Keratinocyte (primary cell): ENCODE measurements at regions not wholly inside any gene's neighbourhood (a gene's known extent, or its start where the extent isn't known, plus 50 kb on each side); places are given as distances from the start of the nearest gene placed in this dataset.

Experiments used
- DNase-seq: peaks from one replicate; pipeline ENCODE4 v3.0.0-alpha.2; 2011; ENCODE audit warnings: low read depth, missing footprints, low spot score
- FAIRE-seq: peaks from 2 replicates; lab custom pipeline; 2011; peaks lifted over from hg19 to GRCh38; lab: Jason Lieb, UNC
- H2AFZ ChIP-seq: 2 replicates; pipeline ENCODE4 v1.6.0; 2012; ENCODE audit warnings: low read length, control low read depth, inconsistent platforms; ENCODE audit not compliant: control insufficient read depth
- H3K27ac ChIP-seq: 2 replicates; pipeline ENCODE4 v1.5.1; 2011; ENCODE audit warnings: low read length; ENCODE audit not compliant: control insufficient read depth, insufficient read depth
- H3K27me3 ChIP-seq: 3 replicates; pipeline ENCODE4 v1.6.0; 2011; ENCODE audit warnings: low read length; ENCODE audit not compliant: control insufficient read depth, insufficient read depth; ENCODE audit errors: extremely low read depth
- H3K36me3 ChIP-seq, 2 experiments: 2 replicates in 1 of 2; 3 replicates in 1 of 2; pipeline ENCODE4 v1.5.1; 2011; ENCODE audit warnings: low read length in 2 of 2, mild to moderate bottlenecking in 1 of 2; ENCODE audit not compliant: control insufficient read depth in 2 of 2, insufficient read depth in 2 of 2; ENCODE audit errors: extremely low read depth in 1 of 2
- H3K4me1 ChIP-seq: 3 replicates; pipeline ENCODE4 v1.5.1; 2011; ENCODE audit warnings: low read length; ENCODE audit not compliant: control insufficient read depth, insufficient read depth; ENCODE audit errors: extremely low read depth
- H3K4me2 ChIP-seq: 3 replicates; pipeline ENCODE4 v1.6.0; 2011; ENCODE audit warnings: low read depth, low read length; ENCODE audit not compliant: control insufficient read depth, insufficient read depth; ENCODE audit errors: extremely low read depth
- H3K4me3 ChIP-seq, 3 experiments: fragments of 200-600 bp in 1 of 3; sonication (generic) in 1 of 3; 2 replicates in 2 of 3; 3 replicates in 1 of 3; pipeline ENCODE4 v1.5.1; 2011 to 2016; ENCODE audit warnings: low read length in 3 of 3, mild to moderate bottlenecking in 3 of 3, control low read depth in 2 of 3, inconsistent platforms in 1 of 3, low read depth in 1 of 3, mixed read lengths in 1 of 3, mixed run types in 1 of 3, moderate library complexity in 1 of 3; ENCODE audit not compliant: control insufficient read depth in 2 of 3, insufficient read depth in 2 of 3; ENCODE audit errors: extremely low read depth in 1 of 3
- H3K79me2 ChIP-seq: 2 replicates; pipeline ENCODE4 v1.6.0; 2012; ENCODE audit warnings: low read length; ENCODE audit not compliant: control insufficient read depth, insufficient read depth
- H3K9ac ChIP-seq: 3 replicates; pipeline ENCODE4 v1.6.0; 2011; ENCODE audit warnings: low read length; ENCODE audit not compliant: control insufficient read depth, insufficient read depth; ENCODE audit errors: extremely low read depth
- H3K9me1 ChIP-seq: 3 replicates; pipeline ENCODE4 v1.6.0; 2011; ENCODE audit warnings: low read length; ENCODE audit not compliant: control insufficient read depth, insufficient read depth; ENCODE audit errors: extremely low read depth
- H3K9me3 ChIP-seq: 2 replicates; pipeline ENCODE4 v1.5.1; 2012; ENCODE audit warnings: low read depth, low read length; ENCODE audit not compliant: control insufficient read depth
- H4K20me1 ChIP-seq: 3 replicates; pipeline ENCODE4 v1.6.0; 2011; ENCODE audit warnings: low read length; ENCODE audit not compliant: control insufficient read depth, insufficient read depth; ENCODE audit errors: extremely low read depth
- EZH2 ChIP-seq: IDR thresholded peaks from one replicate; pipeline ENCODE4 v1.6.1; 2012; ENCODE audit warnings: inconsistent platforms, mild to moderate bottlenecking, low read length, moderate library complexity
- dilution Hi-C: fragments of 300-500 bp; cut with MboI; formaldehyde crosslinking; loops from one replicate; pipeline ENCODE4 v1.7.0; 2020; ENCODE audit warnings: low sequenced_read_pairs; ENCODE audit not compliant: extremely low pct_ligation_motif_present
- TF ChIP-seq, protein P1 (sequence below), 3 experiments: IDR thresholded peaks in 1 of 3; conservative IDR thresholded peaks in 1 of 3; optimal IDR thresholded peaks in 1 of 3; 2 replicates in 2 of 3; 3 replicates in 1 of 3; pipeline versions ENCODE3 to v1.5.1; 2011; ENCODE audit warnings: low read length in 3 of 3, mild to moderate bottlenecking in 3 of 3, moderate library complexity in 2 of 3, control low read depth in 1 of 3, inconsistent platforms in 1 of 3; ENCODE audit not compliant: insufficient read depth in 2 of 3; ENCODE audit errors: extremely low read depth in 1 of 3

DNA sequence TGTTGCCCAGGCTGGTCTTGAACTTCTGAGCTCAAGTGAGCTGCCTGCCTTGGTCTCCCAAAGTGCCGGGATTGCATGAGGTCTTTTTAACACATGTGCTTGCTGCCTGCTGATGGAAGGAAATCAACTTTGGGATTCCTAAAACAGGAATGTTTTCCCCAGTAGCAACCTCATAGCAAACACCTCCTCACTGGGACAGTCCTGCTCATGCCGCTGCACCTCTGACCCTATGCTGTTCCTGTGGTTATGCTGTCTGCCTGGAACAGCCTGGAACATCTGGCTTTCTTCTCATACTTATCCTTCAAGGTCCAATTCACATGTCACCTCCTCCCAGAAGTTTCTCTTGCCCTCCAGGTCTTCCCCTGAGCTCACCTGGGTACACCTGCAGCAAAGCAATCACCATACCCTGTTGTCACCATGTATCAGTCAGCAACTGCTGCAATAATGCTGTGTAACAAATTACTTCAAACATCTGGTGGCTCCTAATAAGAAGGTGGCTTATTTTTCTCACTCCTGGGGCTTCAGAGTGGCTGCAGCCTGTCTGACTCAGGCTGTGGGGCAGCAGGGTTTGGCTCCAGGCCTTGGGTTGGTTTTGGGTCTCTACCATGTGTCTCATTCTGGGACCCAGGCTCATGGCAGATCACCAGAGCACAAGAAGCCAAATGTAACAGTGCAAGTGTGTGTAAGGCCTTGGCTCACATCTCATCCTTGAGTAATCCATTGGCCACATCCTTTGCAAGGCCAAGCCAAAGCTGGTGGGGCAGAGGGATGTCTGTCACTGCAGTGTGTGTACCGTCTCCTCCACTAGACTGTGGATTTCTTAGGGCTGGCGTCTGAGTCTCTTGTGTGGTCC lies 59.4 kb upstream of the SORCS2 start:
- H2AFZ ChIP-seq, result no peak overlapping the region
- TF ChIP-seq, protein P1, sequence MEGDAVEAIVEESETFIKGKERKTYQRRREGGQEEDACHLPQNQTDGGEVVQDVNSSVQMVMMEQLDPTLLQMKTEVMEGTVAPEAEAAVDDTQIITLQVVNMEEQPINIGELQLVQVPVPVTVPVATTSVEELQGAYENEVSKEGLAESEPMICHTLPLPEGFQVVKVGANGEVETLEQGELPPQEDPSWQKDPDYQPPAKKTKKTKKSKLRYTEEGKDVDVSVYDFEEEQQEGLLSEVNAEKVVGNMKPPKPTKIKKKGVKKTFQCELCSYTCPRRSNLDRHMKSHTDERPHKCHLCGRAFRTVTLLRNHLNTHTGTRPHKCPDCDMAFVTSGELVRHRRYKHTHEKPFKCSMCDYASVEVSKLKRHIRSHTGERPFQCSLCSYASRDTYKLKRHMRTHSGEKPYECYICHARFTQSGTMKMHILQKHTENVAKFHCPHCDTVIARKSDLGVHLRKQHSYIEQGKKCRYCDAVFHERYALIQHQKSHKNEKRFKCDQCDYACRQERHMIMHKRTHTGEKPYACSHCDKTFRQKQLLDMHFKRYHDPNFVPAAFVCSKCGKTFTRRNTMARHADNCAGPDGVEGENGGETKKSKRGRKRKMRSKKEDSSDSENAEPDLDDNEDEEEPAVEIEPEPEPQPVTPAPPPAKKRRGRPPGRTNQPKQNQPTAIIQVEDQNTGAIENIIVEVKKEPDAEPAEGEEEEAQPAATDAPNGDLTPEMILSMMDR (optimal IDR thresholded peaks at IDR 0.05 in 1 of 3, IDR thresholded peaks at IDR 0.05 in 1 of 3, conservative IDR thresholded peaks at IDR 0.05 in 1 of 3; ENCODE audit: extremely low read depth in 1 of 3, insufficient read depth in 2 of 3, low read length in 3 of 3), result no peak
- TF ChIP-seq EZH2, result no peak
- no peak overlapping the region for H3K27ac ChIP-seq
- H3K4me2 ChIP-seq, result no peak overlapping the region
- no peak for FAIRE-seq
- no peak for DNase-seq
- no peaks in the 10 kb centered on the region for H3K4me1 ChIP-seq
- dilution Hi-C loops, result no loop called here
- H3K9ac ChIP-seq, result no peak overlapping the region
- no peaks in the 10 kb centered on the region for H3K9me1 ChIP-seq
- no peaks in the 10 kb centered on the region for H3K79me2 ChIP-seq
- H3K27me3 ChIP-seq, result no peaks in the 10 kb centered on the region
- H4K20me1 ChIP-seq, result no peaks in the 10 kb centered on the region
- no peaks in the 10 kb centered on the region for H3K9me3 ChIP-seq
- no peaks in the 10 kb centered on the region for H3K36me3 ChIP-seq
- no peak overlapping the region for H3K4me3 ChIP-seq

DNA sequence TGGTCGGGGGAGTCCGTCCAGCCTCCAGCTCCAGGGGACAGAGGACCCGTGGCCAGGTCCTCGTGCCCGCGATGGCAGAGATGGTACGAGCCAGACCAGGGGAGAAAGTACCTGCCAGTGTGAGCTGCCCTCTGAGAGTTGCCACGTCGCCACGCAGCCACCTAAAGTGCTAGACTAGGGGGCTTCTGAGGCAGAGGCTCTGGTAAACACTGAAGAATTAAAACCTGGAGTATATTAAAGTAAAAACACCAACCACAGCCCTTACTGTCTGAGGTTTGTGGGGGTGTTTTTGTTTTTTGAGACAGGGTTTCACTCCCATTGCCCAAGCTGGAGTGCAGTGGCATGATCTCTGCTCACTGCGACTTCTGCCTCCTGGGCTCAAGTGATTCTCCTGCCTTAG lies 60.1 kb upstream of the SORCS2 start:
- TF ChIP-seq, protein P1 (optimal IDR thresholded peaks at IDR 0.05 in 1 of 3, IDR thresholded peaks at IDR 0.05 in 1 of 3, conservative IDR thresholded peaks at IDR 0.05 in 1 of 3; ENCODE audit: extremely low read depth in 1 of 3, insufficient read depth in 2 of 3, low read length in 3 of 3), result no peak
- no peak for TF ChIP-seq EZH2
- Histone ChIP-seq H3K27me3 (no peaks in the 10 kb centered on the region), H4K20me1 (no peaks in the 10 kb centered on the region), H3K4me1 (no peaks in the 10 kb centered on the region), H3K79me2 (no peaks in the 10 kb centered on the region), H3K9me1 (no peaks in the 10 kb centered on the region), H3K4me3 (no peak overlapping the region), H3K9ac (no peak overlapping the region), H3K9me3 (no peaks in the 10 kb centered on the region), H3K36me3 (no peaks in the 10 kb centered on the region), H3K27ac (no peak overlapping the region), H2AFZ (no peak overlapping the region), H3K4me2 (no peak overlapping the region)
- FAIRE-seq (no peak), DNase-seq (no peak)
- dilution Hi-C loops, result no loop called here
